Type B pancreatic cell (in vitro differentiated cells): ENCODE measurements at regions not wholly inside any gene's neighbourhood (a gene's known extent, or its start where the extent isn't known, plus 50 kb on each side); places are given as distances from the start of the nearest gene placed in this dataset.

Experiments used
- DNase-seq: peaks from one replicate; pipeline ENCODE4 v3.0.0; 2021; ENCODE audit warnings: mixed read lengths; ENCODE audit not compliant: unreplicated experiment; ENCODE audit errors: extremely low spot score
- H3K27ac Mint-ChIP-seq: 2 replicates; pipeline ENCODE4 v1.8.0; 2021; ENCODE audit warnings: mild to moderate bottlenecking, mixed read lengths
- H3K27me3 Mint-ChIP-seq: 2 replicates; pipeline ENCODE4 v1.8.0; 2021; ENCODE audit warnings: mixed read lengths
- H3K36me3 Mint-ChIP-seq: 2 replicates; pipeline ENCODE4 v1.8.0; 2021; ENCODE audit warnings: mixed read lengths
- H3K4me1 Mint-ChIP-seq: one replicate; pipeline ENCODE4 v1.8.0; 2021; ENCODE audit warnings: mixed read lengths; ENCODE audit not compliant: unreplicated experiment
- H3K4me3 Mint-ChIP-seq: 2 replicates; pipeline ENCODE4 v1.8.0; 2021; ENCODE audit warnings: mild to moderate bottlenecking, mixed read lengths
- H3K9me3 Mint-ChIP-seq: 2 replicates; pipeline ENCODE4 v1.8.0; 2021; ENCODE audit warnings: mixed read lengths
- CTCF ChIP-seq: fragments of 200-600 bp; sonication (generic); conservative IDR thresholded peaks from 2 replicates; pipeline ENCODE4 v1.5.0; 2021; ENCODE audit warnings: antibody characterized with exemption, mild to moderate bottlenecking

GRCh38 chr16:79969458-79969857 lies 368.9 kb upstream of the MAF start:
- no peak overlapping the region for H3K4me3 Mint-ChIP-seq
- no peak overlapping the region for H3K27ac Mint-ChIP-seq
- no peaks in the 10 kb centered on the region for H3K27me3 Mint-ChIP-seq
- no peaks in the 10 kb centered on the region for H3K9me3 Mint-ChIP-seq
- no peaks in the 10 kb centered on the region for H3K4me1 Mint-ChIP-seq
- no peak for TF ChIP-seq CTCF
- DNase-seq: no peak
- no peaks in the 10 kb centered on the region for H3K36me3 Mint-ChIP-seq

- Mint-ChIP-seq H3K36me3 (no peaks in the 10 kb centered on the region), H3K9me3 (no peaks in the 10 kb centered on the region), H3K27me3 (peaks cover 12% of the 10 kb centered on the region), H3K4me1 (no peaks in the 10 kb centered on the region), H3K27ac (no peak overlapping the region), H3K4me3 (no peak overlapping the region)
- DNase-seq: no peak
- TF ChIP-seq CTCF: no peak
Measured at GRCh38 chr16:79966226-79966625, 365.7 kb upstream of the MAF start.

GRCh38 chr16:79965718-79966117 lies 365.2 kb upstream of the MAF start:
- Mint-ChIP-seq H3K4me3 (no peak overlapping the region), H3K27ac (no peak overlapping the region), H3K9me3 (no peaks in the 10 kb centered on the region), H3K36me3 (no peaks in the 10 kb centered on the region), H3K4me1 (no peaks in the 10 kb centered on the region), H3K27me3 (peaks cover 12% of the 10 kb centered on the region)
- DNase-seq: no peak
- no peak for TF ChIP-seq CTCF

GRCh38 chr16:79964104-79964503 lies 363.6 kb upstream of the MAF start:
- Mint-ChIP-seq H3K4me1 (no peaks in the 10 kb centered on the region), H3K27ac (no peak overlapping the region), H3K36me3 (no peaks in the 10 kb centered on the region), H3K27me3 (peaks cover 12% of the 10 kb centered on the region), H3K4me3 (no peak overlapping the region), H3K9me3 (no peaks in the 10 kb centered on the region)
- DNase-seq: no peak
- no peak for TF ChIP-seq CTCF

GRCh38 chr16:79962962-79963361 lies 362.4 kb upstream of the MAF start:
- Mint-ChIP-seq H3K9me3 (no peaks in the 10 kb centered on the region), H3K4me1 (no peaks in the 10 kb centered on the region), H3K36me3 (no peaks in the 10 kb centered on the region), H3K27ac (no peak overlapping the region), H3K4me3 (no peak overlapping the region), H3K27me3 (peaks cover 12% of the 10 kb centered on the region)
- DNase-seq: no peak
- no peak for TF ChIP-seq CTCF

GRCh38 chr16:79959226-79959625 lies 358.7 kb upstream of the MAF start:
- no peaks in the 10 kb centered on the region for H3K9me3 Mint-ChIP-seq
- no peaks in the 10 kb centered on the region for H3K36me3 Mint-ChIP-seq
- no peak overlapping the region for H3K4me3 Mint-ChIP-seq
- DNase-seq: no peak
- H3K27ac Mint-ChIP-seq: no peak overlapping the region
- no peaks in the 10 kb centered on the region for H3K4me1 Mint-ChIP-seq
- no peak for TF ChIP-seq CTCF
- H3K27me3 Mint-ChIP-seq: peaks cover 13% of the 10 kb centered on the region
